CD8-positive, alpha-beta memory T cell (primary cell): ENCODE measurements at regions not wholly inside any gene's neighbourhood (a gene's known extent, or its start where the extent isn't known, plus 50 kb on each side); places are given as distances from the start of the nearest gene placed in this dataset.

ENCODE experiments used
- CTCF ChIA-PET: fragments of 350-600 bp; sonication (Branson Sonifier 250); formaldehyde crosslinking; loops from one replicate; lab custom pipeline; 2021; ENCODE audit warnings: antibody characterized with exemption; lab: Charles Lee
- POLR2A ChIA-PET: fragments of 350-600 bp; sonication (Branson Sonifier 250); formaldehyde crosslinking; loops from one replicate; lab custom pipeline; 2021; ENCODE audit warnings: antibody characterized with exemption; lab: Charles Lee
- DNase-seq, 5 donors: peaks; one replicate each; pipeline versions ENCODE4 v3.0.0 to v3.0.0-alpha.2; 2020 to 2022; ENCODE audit warnings: mixed read lengths in 1 of 5
- H3K27ac ChIP-seq: one replicate; pipeline ENCODE4 v1.7.0; 2013; ENCODE audit warnings: low read depth, mild to moderate bottlenecking, low read length, moderate library complexity
- H3K27me3 ChIP-seq: 2 replicates; pipeline ENCODE4 v1.7.0; 2013; ENCODE audit warnings: low read length, mild to moderate bottlenecking; ENCODE audit not compliant: insufficient read depth, poor library complexity, severe bottlenecking
- H3K36me3 ChIP-seq: 2 replicates; pipeline ENCODE4 v1.7.0; 2013; ENCODE audit warnings: mild to moderate bottlenecking, low read length, moderate library complexity; ENCODE audit not compliant: insufficient read depth
- H3K4me1 ChIP-seq: 2 replicates; pipeline ENCODE4 v1.7.0; 2013; ENCODE audit warnings: mild to moderate bottlenecking, low read length, moderate library complexity; ENCODE audit not compliant: insufficient read depth
- H3K4me3 ChIP-seq: 2 replicates; pipeline ENCODE4 v1.7.0; 2013; ENCODE audit warnings: mild to moderate bottlenecking, low read length
- H3K9me3 ChIP-seq: 2 replicates; pipeline ENCODE4 v1.7.0; 2013; ENCODE audit warnings: mild to moderate bottlenecking, low read length
- H3K27ac Mint-ChIP-seq, 8 donors: one replicate each; pipeline ENCODE4 v1.8.0; 2020 to 2021; ENCODE audit warnings: mixed read lengths in 8 of 8, mild to moderate bottlenecking in 6 of 8, inconsistent platforms in 3 of 8, moderate library complexity in 3 of 8
- H3K27me3 Mint-ChIP-seq, 2 donors: one replicate each; pipeline ENCODE4 v1.8.0; 2020 to 2021; ENCODE audit warnings: mixed read lengths in 2 of 2, mild to moderate bottlenecking in 1 of 2, moderate library complexity in 1 of 2
- H3K36me3 Mint-ChIP-seq, 3 donors: one replicate each; pipeline ENCODE4 v1.8.0; 2020 to 2021; ENCODE audit warnings: mixed read lengths in 3 of 3, inconsistent platforms in 1 of 3, mild to moderate bottlenecking in 1 of 3
- H3K4me1 Mint-ChIP-seq, 3 donors: one replicate each; pipeline ENCODE4 v1.8.0; 2020 to 2021; ENCODE audit warnings: mixed read lengths in 3 of 3, inconsistent platforms in 1 of 3, mild to moderate bottlenecking in 1 of 3
- H3K4me3 Mint-ChIP-seq, 7 donors: one replicate each; pipeline ENCODE4 v1.8.0; 2020 to 2021; ENCODE audit warnings: mixed read lengths in 7 of 7, mild to moderate bottlenecking in 6 of 7, moderate library complexity in 4 of 7, inconsistent platforms in 2 of 7
- H3K9me3 Mint-ChIP-seq, 5 donors: one replicate each; pipeline ENCODE4 v1.8.0; 2020 to 2022; ENCODE audit warnings: mixed read lengths in 5 of 5, mild to moderate bottlenecking in 3 of 5, moderate library complexity in 2 of 5, inconsistent platforms in 1 of 5

- Histone ChIP-seq H3K4me1 (no peaks in the 10 kb centered on the region), H3K27ac (no peak overlapping the region), H3K27me3 (no peaks in the 10 kb centered on the region), H3K4me3 (no peak overlapping the region), H3K9me3 (no peaks in the 10 kb centered on the region), H3K36me3 (no peaks in the 10 kb centered on the region)
- CTCF ChIA-PET: no interaction called here
- Mint-ChIP-seq H3K36me3 (no peaks in the 10 kb centered on the region), H3K9me3 (peaks cover 1 to 17% (median 5%) of the 10 kb centered on the region in 5 donors), H3K27ac (no peak overlapping the region), H3K4me1 (no peaks in the 10 kb centered on the region), H3K27me3 (no peaks in the 10 kb centered on the region), H3K4me3 (no peak overlapping the region)
- DNase-seq: no peak
- POLR2A ChIA-PET: no interaction called here
Measured at GRCh38 chr7:46833197-46833596, 748.7 kb downstream of the TNS3 start.

DNA sequence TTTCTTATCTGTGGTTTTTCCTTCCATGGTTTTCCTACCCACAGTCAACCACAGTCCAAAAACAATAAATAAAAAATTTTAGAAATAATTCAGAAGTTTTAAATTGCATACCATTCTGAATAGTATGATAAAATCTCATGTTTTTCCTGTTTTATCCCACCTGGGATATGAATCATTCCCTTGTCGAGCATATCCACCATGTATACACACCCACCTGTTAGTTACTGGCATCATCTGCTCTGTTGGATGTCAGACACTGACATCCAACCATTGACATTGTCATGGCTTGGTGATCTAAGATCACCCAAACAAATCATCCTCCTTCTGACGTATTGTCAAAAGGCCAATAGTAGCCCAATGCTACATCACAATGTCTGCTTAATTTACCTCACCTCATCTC is 749.8 kb downstream of the TNS3 start:
- Mint-ChIP-seq H3K27ac (no peak overlapping the region), H3K27me3 (no peaks in the 10 kb centered on the region), H3K4me1 (no peaks in the 10 kb centered on the region), H3K4me3 (no peak overlapping the region), H3K9me3 (peaks cover 2 to 18% (median 8%) of the 10 kb centered on the region in 5 donors), H3K36me3 (no peaks in the 10 kb centered on the region)
- no peaks in the 10 kb centered on the region for H3K27me3 ChIP-seq
- POLR2A ChIA-PET: no interaction called here
- CTCF ChIA-PET: no interaction called here
- no peaks in the 10 kb centered on the region for H3K36me3 ChIP-seq
- no peaks in the 10 kb centered on the region for H3K9me3 ChIP-seq
- no peaks in the 10 kb centered on the region for H3K4me1 ChIP-seq
- no peak for DNase-seq
- H3K4me3 ChIP-seq: no peak overlapping the region
- H3K27ac ChIP-seq: no peak overlapping the region

- H3K36me3 Mint-ChIP-seq: no peaks in the 10 kb centered on the region
- Histone ChIP-seq H3K4me1 (no peaks in the 10 kb centered on the region), H3K9me3 (no peaks in the 10 kb centered on the region), H3K27me3 (no peaks in the 10 kb centered on the region), H3K36me3 (no peaks in the 10 kb centered on the region), H3K4me3 (no peak overlapping the region), H3K27ac (no peak overlapping the region)
- H3K4me1 Mint-ChIP-seq: no peaks in the 10 kb centered on the region
- POLR2A ChIA-PET: no interaction called here
- CTCF ChIA-PET: no interaction called here
- H3K9me3 Mint-ChIP-seq: peaks cover 4 to 27% (median 8%) of the 10 kb centered on the region in 5 donors
- DNase-seq: no peak
- H3K27ac Mint-ChIP-seq: no peak overlapping the region
- no peak overlapping the region for H3K4me3 Mint-ChIP-seq
- no peaks in the 10 kb centered on the region for H3K27me3 Mint-ChIP-seq
Measured at GRCh38 chr7:46819819-46820218, 762.1 kb downstream of the TNS3 start.

GRCh38 chr7:46814516-46815250 is 767.2 kb downstream of the TNS3 start:
- Histone ChIP-seq H3K27me3 (no peaks in the 10 kb centered on the region), H3K9me3 (no peaks in the 10 kb centered on the region), H3K4me3 (no peak overlapping the region), H3K36me3 (no peaks in the 10 kb centered on the region), H3K27ac (no peak overlapping the region), H3K4me1 (no peaks in the 10 kb centered on the region)
- ChIA-PET POLR2A (no interaction called here), CTCF (no interaction called here)
- no peaks in the 10 kb centered on the region for H3K4me1 Mint-ChIP-seq
- no peak overlapping the region for H3K27ac Mint-ChIP-seq
- no peak for DNase-seq
- peaks cover 0 to 3% (median 0%) of the 10 kb centered on the region in 3 donors for H3K36me3 Mint-ChIP-seq
- no peak overlapping the region for H3K4me3 Mint-ChIP-seq
- peaks cover 9 to 30% (median 18%) of the 10 kb centered on the region in 5 donors for H3K9me3 Mint-ChIP-seq
- no peaks in the 10 kb centered on the region for H3K27me3 Mint-ChIP-seq

- Histone ChIP-seq H3K4me3 (no peak overlapping the region), H3K9me3 (no peaks in the 10 kb centered on the region), H3K27me3 (no peaks in the 10 kb centered on the region), H3K36me3 (no peaks in the 10 kb centered on the region), H3K27ac (no peak overlapping the region), H3K4me1 (no peaks in the 10 kb centered on the region)
- peaks cover 6 to 29% (median 16%) of the 10 kb centered on the region in 5 donors for H3K9me3 Mint-ChIP-seq
- DNase-seq: no peak
- no peaks in the 10 kb centered on the region for H3K4me1 Mint-ChIP-seq
- peaks cover 0 to 5% of the 10 kb centered on the region in 2 donors for H3K27me3 Mint-ChIP-seq
- CTCF ChIA-PET: no interaction called here
- no peak overlapping the region for H3K4me3 Mint-ChIP-seq
- no peak overlapping the region for H3K27ac Mint-ChIP-seq
- H3K36me3 Mint-ChIP-seq: peaks cover 0 to 3% (median 0%) of the 10 kb centered on the region in 3 donors
- POLR2A ChIA-PET: no interaction called here
Measured at GRCh38 chr7:46812101-46812675, 769.7 kb downstream of the TNS3 start.

DNA sequence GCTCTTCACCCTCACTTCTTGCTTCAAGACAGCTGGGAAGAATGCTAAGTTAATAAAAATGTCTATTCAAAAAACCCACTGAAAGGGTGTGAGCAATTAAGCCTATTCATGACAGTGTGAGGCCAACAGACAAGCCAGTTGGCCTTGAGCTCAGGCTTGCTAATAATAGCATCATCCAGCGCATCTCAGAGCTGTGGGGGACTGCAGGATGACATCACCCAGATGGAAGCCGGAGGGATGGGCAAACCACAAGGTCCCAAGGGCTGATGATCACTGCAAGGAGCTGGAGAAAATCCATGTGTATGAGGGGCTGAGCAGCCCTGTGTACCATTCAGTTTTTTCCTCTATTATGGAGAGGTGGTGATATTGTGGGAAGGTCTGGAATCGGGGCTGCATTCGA is 770.4 kb downstream of the TNS3 start:
- Histone ChIP-seq H3K27ac (no peak overlapping the region), H3K9me3 (no peaks in the 10 kb centered on the region), H3K36me3 (no peaks in the 10 kb centered on the region), H3K4me1 (no peaks in the 10 kb centered on the region), H3K4me3 (no peak overlapping the region), H3K27me3 (no peaks in the 10 kb centered on the region)
- H3K4me3 Mint-ChIP-seq: no peak overlapping the region
- peaks cover 0 to 3% (median 0%) of the 10 kb centered on the region in 3 donors for H3K36me3 Mint-ChIP-seq
- H3K4me1 Mint-ChIP-seq: no peaks in the 10 kb centered on the region
- ChIA-PET POLR2A (no interaction called here), CTCF (no interaction called here)
- H3K27ac Mint-ChIP-seq: no peak overlapping the region
- H3K27me3 Mint-ChIP-seq: peaks cover 0 to 5% of the 10 kb centered on the region in 2 donors
- DNase-seq: no peak
- H3K9me3 Mint-ChIP-seq: peaks cover 6 to 27% (median 17%) of the 10 kb centered on the region in 5 donors

- H3K9me3 ChIP-seq: no peaks in the 10 kb centered on the region
- no peaks in the 10 kb centered on the region for H3K4me1 ChIP-seq
- ChIA-PET POLR2A (no interaction called here), CTCF (no interaction called here)
- no peaks in the 10 kb centered on the region for H3K36me3 ChIP-seq
- peaks cover 0 to 3% (median 0%) of the 10 kb centered on the region in 3 donors for H3K36me3 Mint-ChIP-seq
- DNase-seq: no peak
- H3K27ac Mint-ChIP-seq: no peak overlapping the region
- H3K4me3 Mint-ChIP-seq: no peak overlapping the region
- no peaks in the 10 kb centered on the region for H3K27me3 ChIP-seq
- H3K9me3 Mint-ChIP-seq: peaks cover 6 to 27% (median 16%) of the 10 kb centered on the region in 5 donors
- H3K27ac ChIP-seq: no peak overlapping the region
- H3K4me3 ChIP-seq: no peak overlapping the region
- peaks cover 0 to 5% of the 10 kb centered on the region in 2 donors for H3K27me3 Mint-ChIP-seq
- H3K4me1 Mint-ChIP-seq: no peaks in the 10 kb centered on the region
Measured at GRCh38 chr7:46810986-46811385, 770.9 kb downstream of the TNS3 start.

- POLR2A ChIA-PET: no interaction called here
- H3K36me3 Mint-ChIP-seq: peaks cover 0 to 3% (median 0%) of the 10 kb centered on the region in 3 donors
Measured at GRCh38 chr7:46809886-46810285, 772.0 kb downstream of the TNS3 start.

More at GRCh38 chr7:46809886-46810285, 772.0 kb downstream of the TNS3 start:
- Histone ChIP-seq H3K4me3 (no peak overlapping the region), H3K36me3 (no peaks in the 10 kb centered on the region), H3K9me3 (no peaks in the 10 kb centered on the region), H3K27me3 (no peaks in the 10 kb centered on the region), H3K4me1 (no peaks in the 10 kb centered on the region), H3K27ac (no peak overlapping the region)
- no peak for DNase-seq
- CTCF ChIA-PET: no interaction called here
- no peaks in the 10 kb centered on the region for H3K4me1 Mint-ChIP-seq
- H3K27ac Mint-ChIP-seq: no peak overlapping the region
- peaks cover 0 to 5% of the 10 kb centered on the region in 2 donors for H3K27me3 Mint-ChIP-seq
- peaks cover 6 to 30% (median 12%) of the 10 kb centered on the region in 5 donors for H3K9me3 Mint-ChIP-seq
- H3K4me3 Mint-ChIP-seq: no peak overlapping the region
